Ovary (tissue), 3 donors: ENCODE measurements at regions not wholly inside any gene's neighbourhood (a gene's known extent, or its start where the extent isn't known, plus 50 kb on each side); places are given as distances from the start of the nearest gene placed in this dataset.

Experiments used
- POLR2A ChIP-seq: fragments of 450-650 bp; IDR thresholded peaks from one replicate; pipeline ENCODE4 v1.6.1; 2017; ENCODE audit warnings: antibody characterized with exemption, mild to moderate bottlenecking, moderate library complexity
- TF ChIP-seq, protein P1 (sequence below), 3 donors: fragments of 450-650 bp in 2 of 3; fragments of 200-600 bp in 1 of 3; IDR thresholded peaks; one replicate each; pipeline versions ENCODE4 v1.5.1 to v1.8.0; 2016 to 2022; ENCODE audit warnings: antibody characterized with exemption in 3 of 3, mild to moderate bottlenecking in 1 of 3
- donor health status: DM: no; HTN: no; CAD: no.

DNA sequence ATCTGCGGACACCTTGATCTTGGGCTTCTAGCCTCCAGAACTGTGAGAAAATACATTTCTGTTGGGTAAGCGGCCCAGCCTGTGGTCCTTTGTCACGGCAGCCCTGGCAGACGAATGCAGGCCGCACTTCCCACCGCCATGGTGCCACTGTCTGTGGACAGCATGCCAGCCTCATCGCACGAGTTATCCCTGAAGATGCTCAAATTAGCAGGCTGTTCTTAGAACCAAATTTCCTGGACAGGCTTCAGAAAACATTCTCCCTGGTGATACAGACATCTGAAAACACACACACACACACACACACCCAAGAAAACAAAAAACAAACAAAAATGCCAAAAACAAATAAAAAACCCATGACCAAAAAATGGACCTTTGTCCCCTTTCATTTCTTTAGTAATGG is 343.5 kb upstream of the GATB start:
- TF ChIP-seq, protein P1, sequence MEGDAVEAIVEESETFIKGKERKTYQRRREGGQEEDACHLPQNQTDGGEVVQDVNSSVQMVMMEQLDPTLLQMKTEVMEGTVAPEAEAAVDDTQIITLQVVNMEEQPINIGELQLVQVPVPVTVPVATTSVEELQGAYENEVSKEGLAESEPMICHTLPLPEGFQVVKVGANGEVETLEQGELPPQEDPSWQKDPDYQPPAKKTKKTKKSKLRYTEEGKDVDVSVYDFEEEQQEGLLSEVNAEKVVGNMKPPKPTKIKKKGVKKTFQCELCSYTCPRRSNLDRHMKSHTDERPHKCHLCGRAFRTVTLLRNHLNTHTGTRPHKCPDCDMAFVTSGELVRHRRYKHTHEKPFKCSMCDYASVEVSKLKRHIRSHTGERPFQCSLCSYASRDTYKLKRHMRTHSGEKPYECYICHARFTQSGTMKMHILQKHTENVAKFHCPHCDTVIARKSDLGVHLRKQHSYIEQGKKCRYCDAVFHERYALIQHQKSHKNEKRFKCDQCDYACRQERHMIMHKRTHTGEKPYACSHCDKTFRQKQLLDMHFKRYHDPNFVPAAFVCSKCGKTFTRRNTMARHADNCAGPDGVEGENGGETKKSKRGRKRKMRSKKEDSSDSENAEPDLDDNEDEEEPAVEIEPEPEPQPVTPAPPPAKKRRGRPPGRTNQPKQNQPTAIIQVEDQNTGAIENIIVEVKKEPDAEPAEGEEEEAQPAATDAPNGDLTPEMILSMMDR (IDR thresholded peaks at IDR 0.05), result no peak
- no peak for TF ChIP-seq POLR2A
